Testis (tissue), 2 donors: ENCODE measurements at regions not wholly inside any gene's neighbourhood (a gene's known extent, or its start where the extent isn't known, plus 50 kb on each side); places are given as distances from the start of the nearest gene placed in this dataset.

Source experiments
- DNase-seq: peaks from one replicate; pipeline ENCODE4 v3.0.0-alpha.2; 2019
- H3K27ac ChIP-seq, 2 donors: fragments of 200-600 bp; sonication (generic); one replicate each; pipeline ENCODE4 v1.5.1; 2019
- H3K27me3 ChIP-seq: fragments of 200-600 bp; sonication (generic); one replicate; pipeline ENCODE4 v1.5.1; 2019
- H3K36me3 ChIP-seq: fragments of 200-600 bp; sonication (generic); one replicate; pipeline ENCODE4 v1.5.1; 2017; ENCODE audit warnings: low read depth; ENCODE audit errors: missing control alignments
- H3K4me1 ChIP-seq: fragments of 200-600 bp; sonication (generic); one replicate; pipeline ENCODE4 v1.5.1; 2019
- H3K4me3 ChIP-seq, 2 donors: fragments of 200-600 bp; sonication (generic); one replicate each; pipeline ENCODE4 v1.5.1; 2017 to 2019
- H3K9me3 ChIP-seq: fragments of 200-600 bp; sonication (generic); one replicate; pipeline ENCODE4 v1.5.1; 2017
- POLR2A ChIP-seq: fragments of 450-650 bp; IDR thresholded peaks from one replicate; pipeline ENCODE4 v1.6.1; 2017; ENCODE audit warnings: antibody characterized with exemption, mild to moderate bottlenecking, moderate library complexity
- WGBS, 2 donors: methylation state at CpG; one replicate each; pipeline ENCODE4 v1.1.5; 2018; 5-methylcytosine and 5-hydroxymethylcytosine counted together
- intact Hi-C: fragments of 100-400 bp; cut with DNase I; formaldehyde crosslinking; loops from one replicate; pipeline ENCODE4 v1.15.1; 2023; ENCODE audit warnings: low total_unique reads
- TF ChIP-seq, protein P1 (sequence below), 3 experiments: fragments of 450-650 bp in 2 of 3; fragments of 200-600 bp in 1 of 3; sonication (generic) in 1 of 3; IDR thresholded peaks; one replicate each; pipeline ENCODE4 v1.5.1; 2016 to 2019; ENCODE audit warnings: antibody characterized with exemption in 3 of 3, mild to moderate bottlenecking in 2 of 3, moderate library complexity in 1 of 3

DNA sequence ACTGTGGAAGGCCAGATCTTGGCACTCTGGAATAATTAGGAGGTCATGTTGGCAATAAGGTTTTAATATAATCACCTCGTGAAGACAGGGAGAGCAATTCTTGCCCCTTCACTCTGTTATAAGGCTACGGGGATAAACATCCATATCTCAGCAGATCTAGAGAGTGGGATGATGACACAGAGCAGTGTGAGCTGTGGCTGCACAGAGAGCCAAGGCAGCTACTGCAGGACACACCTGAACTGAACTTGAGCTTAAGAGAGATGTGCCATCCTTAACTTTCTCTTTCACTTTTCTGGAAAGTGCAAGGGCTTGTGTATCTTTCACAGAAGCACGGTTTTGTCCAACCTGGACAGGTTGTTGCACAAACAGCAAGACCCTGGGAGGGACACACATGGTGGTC, 174.7 kb downstream of the GATA3 start:
- intact Hi-C loops, result no loop called here
- WGBS, 2 donors, result 74 to 83% methylated on average over 3 of the region's 3 CpGs

DNA sequence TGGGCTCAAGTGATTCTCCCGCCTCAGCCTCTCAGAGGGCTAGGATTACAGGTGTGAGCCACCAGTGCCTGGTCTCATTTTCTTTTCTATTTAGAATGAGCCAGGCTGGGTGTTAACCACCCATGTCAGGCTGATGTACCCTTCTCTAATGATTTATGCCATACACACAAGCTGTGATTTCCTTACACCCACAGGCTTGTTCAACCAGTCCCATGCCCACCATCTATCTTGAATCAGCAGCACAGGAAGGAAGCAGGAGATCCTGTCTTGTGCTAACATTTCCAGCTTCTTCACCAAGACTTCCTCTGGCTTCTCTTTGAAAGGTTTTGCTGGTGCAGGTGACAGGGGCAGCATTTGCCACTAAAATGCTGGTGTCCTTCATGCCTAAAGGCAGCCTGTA, 176.4 kb downstream of the GATA3 start:
- intact Hi-C loops, result no loop called here
- Histone ChIP-seq H3K27ac (no peak overlapping the region), H3K4me1 (no peaks in the 10 kb centered on the region), H3K4me3 (no peak overlapping the region), H3K27me3 (no peaks in the 10 kb centered on the region), H3K9me3 (no peaks in the 10 kb centered on the region), H3K36me3 (no peaks in the 10 kb centered on the region)
- TF ChIP-seq, protein P1, sequence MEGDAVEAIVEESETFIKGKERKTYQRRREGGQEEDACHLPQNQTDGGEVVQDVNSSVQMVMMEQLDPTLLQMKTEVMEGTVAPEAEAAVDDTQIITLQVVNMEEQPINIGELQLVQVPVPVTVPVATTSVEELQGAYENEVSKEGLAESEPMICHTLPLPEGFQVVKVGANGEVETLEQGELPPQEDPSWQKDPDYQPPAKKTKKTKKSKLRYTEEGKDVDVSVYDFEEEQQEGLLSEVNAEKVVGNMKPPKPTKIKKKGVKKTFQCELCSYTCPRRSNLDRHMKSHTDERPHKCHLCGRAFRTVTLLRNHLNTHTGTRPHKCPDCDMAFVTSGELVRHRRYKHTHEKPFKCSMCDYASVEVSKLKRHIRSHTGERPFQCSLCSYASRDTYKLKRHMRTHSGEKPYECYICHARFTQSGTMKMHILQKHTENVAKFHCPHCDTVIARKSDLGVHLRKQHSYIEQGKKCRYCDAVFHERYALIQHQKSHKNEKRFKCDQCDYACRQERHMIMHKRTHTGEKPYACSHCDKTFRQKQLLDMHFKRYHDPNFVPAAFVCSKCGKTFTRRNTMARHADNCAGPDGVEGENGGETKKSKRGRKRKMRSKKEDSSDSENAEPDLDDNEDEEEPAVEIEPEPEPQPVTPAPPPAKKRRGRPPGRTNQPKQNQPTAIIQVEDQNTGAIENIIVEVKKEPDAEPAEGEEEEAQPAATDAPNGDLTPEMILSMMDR (IDR thresholded peaks at IDR 0.05), result no peak
- no peak for TF ChIP-seq POLR2A
- DNase-seq, result no peak
- 93 to 94% methylated on average over 1 of the region's 1 CpG for WGBS, 2 donors

More for the DNA sequence above, 174.7 kb downstream of the GATA3 start:
- Histone ChIP-seq H3K36me3 (no peaks in the 10 kb centered on the region), H3K4me1 (no peaks in the 10 kb centered on the region), H3K4me3 (no peak overlapping the region), H3K27me3 (no peaks in the 10 kb centered on the region), H3K27ac (no peak overlapping the region), H3K9me3 (no peaks in the 10 kb centered on the region)
- TF ChIP-seq, protein P1 (IDR thresholded peaks at IDR 0.05), result no peak
- TF ChIP-seq POLR2A, result no peak
- DNase-seq, result no peak

DNA sequence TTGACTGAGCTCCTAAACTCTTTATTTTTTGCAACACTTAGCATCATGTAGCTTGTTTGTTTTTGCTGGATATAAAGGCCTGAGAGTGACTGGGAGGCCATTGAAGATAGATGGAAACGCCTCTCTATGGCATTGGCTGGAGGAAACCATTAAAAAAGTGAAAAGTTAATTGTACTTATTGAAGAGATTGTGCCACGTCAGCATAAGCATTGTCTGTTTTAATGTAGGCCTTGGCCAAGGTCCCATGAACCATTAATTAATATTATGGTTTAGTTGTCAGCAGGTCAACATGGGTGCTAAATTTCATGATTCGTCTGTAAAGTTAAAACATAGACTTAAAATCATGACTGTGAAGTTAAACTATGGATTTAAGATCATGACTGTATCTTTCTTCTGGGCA, 178.6 kb downstream of the GATA3 start:
- WGBS, 2 donors, result 64 to 69% methylated on average over 3 of the region's 3 CpGs
- DNase-seq, result no peak
- intact Hi-C loops, result no loop called here
- no peaks in the 10 kb centered on the region for H3K27me3 ChIP-seq
- H3K4me3 ChIP-seq, result no peak overlapping the region
- no peaks in the 10 kb centered on the region for H3K9me3 ChIP-seq
- no peaks in the 10 kb centered on the region for H3K36me3 ChIP-seq
- H3K27ac ChIP-seq, result no peak overlapping the region
- TF ChIP-seq, protein P1 (IDR thresholded peaks at IDR 0.05), result no peak
- no peak for TF ChIP-seq POLR2A
- H3K4me1 ChIP-seq, result no peaks in the 10 kb centered on the region

DNA sequence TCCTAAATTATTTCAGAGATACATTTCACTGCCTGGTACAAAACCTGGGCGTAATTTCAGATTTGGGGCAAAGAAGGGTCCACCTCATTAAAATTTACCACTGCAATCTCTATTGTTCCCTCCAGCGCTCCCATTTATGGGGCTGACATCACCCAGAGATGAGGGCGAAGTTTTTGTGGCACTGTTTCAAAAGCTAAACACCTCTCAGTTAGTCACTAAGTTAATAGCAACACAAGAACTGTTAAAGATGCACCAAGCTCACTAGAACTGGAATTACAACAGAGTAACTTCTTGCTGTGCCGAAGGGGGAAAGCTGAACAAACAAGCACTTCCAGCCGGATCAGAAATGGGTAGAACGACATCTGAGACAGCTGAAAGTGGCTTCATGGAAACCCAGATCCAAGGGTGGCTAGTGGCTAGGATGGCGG, 179.4 kb downstream of the GATA3 start:
- Histone ChIP-seq H3K36me3 (no peaks in the 10 kb centered on the region), H3K4me1 (no peaks in the 10 kb centered on the region), H3K27me3 (no peaks in the 10 kb centered on the region), H3K4me3 (no peak overlapping the region), H3K9me3 (no peaks in the 10 kb centered on the region), H3K27ac (no peak overlapping the region)
- DNase-seq, result no peak
- TF ChIP-seq POLR2A, result no peak
- TF ChIP-seq, protein P1 (IDR thresholded peaks at IDR 0.05), result no peak
- WGBS, 2 donors, result 82 to 91% methylated on average over 7 of the region's 7 CpGs
- intact Hi-C loops, result no loop called here

DNA sequence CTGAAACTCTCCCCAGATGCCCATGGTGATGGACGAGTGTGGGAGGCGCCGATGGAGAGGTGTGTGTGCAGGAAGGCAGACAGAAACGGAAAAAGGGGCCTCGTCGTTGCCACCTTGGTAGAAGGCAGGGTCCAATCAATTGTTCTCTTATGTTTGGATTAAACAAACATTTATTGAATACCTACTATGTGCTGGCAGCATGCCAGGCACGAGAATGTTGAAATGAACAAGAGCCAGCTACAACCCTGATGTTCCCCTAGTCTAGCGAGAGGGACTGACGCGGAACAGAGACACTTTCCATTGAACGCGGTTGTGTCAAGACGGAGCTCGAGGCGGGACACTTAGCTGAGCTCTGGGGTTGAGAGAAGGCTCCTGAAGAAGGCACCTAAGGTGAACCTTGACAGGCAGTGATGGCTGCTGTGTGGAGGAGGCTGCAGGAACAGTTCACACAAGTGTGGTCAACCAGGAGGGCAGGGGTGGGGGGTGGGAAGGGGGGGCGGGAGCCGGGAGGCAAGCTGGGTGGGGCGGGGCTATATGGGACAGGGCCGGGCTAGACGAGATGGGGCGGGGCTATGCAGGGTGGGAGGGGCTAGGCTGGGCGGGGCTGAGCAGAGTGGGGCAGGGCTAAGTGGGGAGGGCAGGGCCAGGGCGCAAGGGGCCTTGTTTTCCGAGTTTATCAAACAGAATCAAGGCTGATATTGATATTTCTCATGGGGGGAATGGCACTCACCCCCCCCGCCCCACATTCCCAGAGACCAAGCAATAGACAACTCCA, 181.0 kb downstream of the GATA3 start:
- Histone ChIP-seq H3K36me3 (no peaks in the 10 kb centered on the region), H3K27ac (no peak overlapping the region), H3K9me3 (no peaks in the 10 kb centered on the region), H3K27me3 (no peaks in the 10 kb centered on the region), H3K4me3 (no peak overlapping the region), H3K4me1 (no peaks in the 10 kb centered on the region)
- peak; percentile 44 for DNase-seq
- intact Hi-C loops, result no loop called here
- TF ChIP-seq POLR2A, result no peak
- TF ChIP-seq, protein P1 (IDR thresholded peaks at IDR 0.05), result no peak
- WGBS, 2 donors, result 54 to 65% methylated on average over 22 to 25 of the region's 25 CpGs
